GM18868 (cell line): ENCODE measurements at regions not wholly inside any gene's neighbourhood (a gene's known extent, or its start where the extent isn't known, plus 50 kb on each side); places are given as distances from the start of the nearest gene placed in this dataset.
"Not testable (repeated sequence)": the region's sequence is repeated elsewhere in the genome, so short reads cannot be mapped to it uniquely, and the experiment has no call there.

Experiments
- ATAC-seq: cut with Tn5 transposase; IDR thresholded peaks from one replicate; pipeline ENCODE4 v1.9.1; 2021; ENCODE audit warnings: mild to moderate bottlenecking, moderate library complexity; ENCODE audit not compliant: unreplicated experiment

- not testable (repeated sequence) for ATAC-seq
Observed at GRCh38 chr6:26956078-26956600, 291.4 kb upstream of the PRSS16 start.

DNA sequence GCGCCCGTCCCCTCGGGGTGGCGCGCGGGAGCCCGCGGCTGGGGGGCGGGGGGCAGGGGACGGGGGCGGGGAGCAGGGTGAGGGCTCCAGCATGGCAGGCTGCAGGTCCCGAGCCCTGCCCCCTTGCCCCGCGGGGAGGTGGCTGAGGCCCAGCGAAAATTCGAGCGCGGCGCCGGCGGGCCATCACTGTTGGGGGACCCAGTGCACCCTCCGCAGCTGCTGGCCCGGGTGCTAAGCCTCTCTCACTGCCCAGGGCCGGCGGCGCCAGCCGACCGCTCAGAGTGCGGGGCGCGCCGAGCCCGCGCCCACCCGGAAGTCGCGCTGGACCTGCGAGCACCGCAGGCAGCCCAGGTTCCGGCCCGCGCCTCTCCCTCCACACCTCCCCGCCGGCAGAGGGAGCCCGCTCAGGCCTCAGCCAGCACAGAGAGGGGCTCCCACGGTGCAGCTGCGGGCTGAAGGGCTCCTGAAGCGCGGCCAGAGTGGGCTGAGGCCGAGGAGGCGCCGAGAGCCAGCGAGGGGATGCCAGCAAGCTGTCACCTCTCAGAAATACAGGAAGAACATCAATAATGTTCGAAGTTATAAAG, 290.8 kb upstream of the PRSS16 start:
- not testable (repeated sequence) for ATAC-seq

- ATAC-seq, result not testable (repeated sequence)
Observed at GRCh38 chr6:26957399-26958127, 289.9 kb upstream of the PRSS16 start.

DNA sequence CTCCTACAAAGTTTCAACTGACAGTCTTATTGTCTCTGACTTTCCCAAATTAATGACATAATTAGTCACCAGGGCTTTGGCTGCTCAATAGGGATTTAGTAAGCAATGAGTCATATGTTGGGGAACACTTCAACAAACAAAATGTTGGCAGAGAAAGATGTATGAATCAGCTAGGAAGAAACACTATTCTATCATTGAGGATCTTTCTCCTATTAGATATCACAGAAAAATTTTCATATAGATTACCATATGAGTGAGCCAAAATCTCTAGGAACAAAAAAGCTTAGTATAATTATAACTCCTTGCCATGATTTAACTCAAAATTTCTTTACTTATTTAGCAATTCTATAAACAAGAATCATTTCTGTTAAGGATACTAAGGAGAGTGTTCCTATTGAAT, 286.3 kb upstream of the PRSS16 start:
- ATAC-seq, result not testable (repeated sequence)

DNA sequence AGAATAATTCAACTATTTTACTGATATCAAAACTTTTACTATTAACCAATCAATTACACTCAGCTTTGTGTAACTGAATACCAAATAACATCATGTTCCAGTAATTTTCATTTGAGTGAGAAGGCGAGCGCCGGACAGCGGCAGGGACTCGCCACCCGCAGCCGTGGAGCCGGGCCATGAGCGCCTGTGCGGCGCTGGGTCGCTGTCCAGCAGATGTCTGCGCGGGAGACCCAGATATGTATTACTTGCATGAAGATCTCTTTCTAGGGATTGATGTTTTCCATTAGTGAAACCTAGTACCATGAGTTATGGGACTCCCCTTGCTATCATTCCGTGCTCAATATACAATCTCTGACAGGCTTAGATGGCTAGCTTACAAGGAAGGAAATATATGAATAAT, 245.1 kb upstream of the PRSS16 start:
- no peak for ATAC-seq

DNA sequence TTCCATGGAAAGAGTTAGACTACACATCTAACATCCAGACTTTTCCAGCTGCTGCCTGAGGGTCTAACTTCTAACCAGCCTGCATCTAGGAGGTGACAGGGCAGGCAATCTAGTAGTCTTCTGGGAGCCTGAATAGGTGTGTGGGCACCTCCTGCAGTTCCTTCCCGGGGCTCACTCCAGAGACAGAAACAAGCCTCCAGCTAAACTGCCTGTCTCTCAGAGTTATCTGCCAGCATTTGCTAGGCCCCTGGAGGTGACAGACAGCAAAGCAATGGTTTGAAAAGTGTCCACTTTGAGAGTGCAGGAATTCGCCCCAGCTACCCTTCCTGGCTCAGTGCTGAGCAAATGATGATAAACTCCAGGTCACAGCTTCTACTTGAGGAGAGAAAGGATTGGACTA, 240.5 kb upstream of the PRSS16 start:
- no peak for ATAC-seq

GRCh38 chr6:27008613-27009012, 238.9 kb upstream of the PRSS16 start:
- not testable (repeated sequence) for ATAC-seq

GRCh38 chr6:27014053-27014452, 233.4 kb upstream of the PRSS16 start:
- ATAC-seq, result not testable (repeated sequence)

- ATAC-seq, result no peak
Observed at GRCh38 chr6:27016689-27017088, 230.8 kb upstream of the PRSS16 start.

GRCh38 chr6:27018401-27018800, 229.1 kb upstream of the PRSS16 start:
- not testable (repeated sequence) for ATAC-seq

DNA sequence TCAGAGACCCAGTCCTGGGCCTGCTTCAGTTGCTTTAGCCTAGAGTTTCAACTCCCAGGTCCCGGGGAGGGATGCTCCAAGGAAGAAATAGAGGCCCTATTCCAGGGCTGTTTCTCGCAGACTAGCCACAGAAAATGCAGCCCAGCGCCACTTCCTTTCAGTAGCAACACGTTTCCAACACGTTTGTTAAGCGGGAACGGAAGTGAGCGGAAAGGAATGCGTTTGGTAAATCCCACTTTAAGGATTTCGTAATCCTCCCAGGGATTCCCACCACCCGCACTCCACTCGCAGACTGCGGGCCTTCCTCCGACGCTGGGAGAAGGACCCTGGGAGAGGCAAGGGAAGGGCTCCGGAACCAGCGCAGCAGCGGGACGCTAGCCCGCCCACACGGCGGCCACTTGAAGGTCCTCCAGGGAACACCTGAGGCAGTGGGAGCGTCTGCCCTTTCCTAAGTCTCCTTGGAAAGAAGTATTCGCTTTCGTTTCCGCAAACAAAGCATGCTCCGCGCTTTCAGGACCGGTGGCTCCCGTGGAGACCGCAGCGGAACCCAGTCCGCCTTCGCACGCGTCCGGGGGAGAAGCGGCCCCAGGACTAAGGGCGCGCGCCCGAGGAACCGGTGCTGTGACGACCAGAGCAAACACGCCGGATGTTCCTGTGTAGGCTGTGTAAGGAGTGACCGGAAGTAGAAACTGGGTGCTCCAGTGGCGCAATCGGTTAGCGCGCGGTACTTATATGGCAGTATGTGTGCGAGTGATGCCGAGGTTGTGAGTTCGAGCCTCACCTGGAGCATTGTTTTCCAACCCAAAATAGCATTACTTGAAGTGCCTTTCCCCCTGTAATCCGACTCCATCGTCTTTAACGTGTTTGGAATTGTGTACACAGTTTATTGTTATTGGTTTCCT, 227.6 kb upstream of the PRSS16 start:
- ATAC-seq, result peak; percentile 94

DNA sequence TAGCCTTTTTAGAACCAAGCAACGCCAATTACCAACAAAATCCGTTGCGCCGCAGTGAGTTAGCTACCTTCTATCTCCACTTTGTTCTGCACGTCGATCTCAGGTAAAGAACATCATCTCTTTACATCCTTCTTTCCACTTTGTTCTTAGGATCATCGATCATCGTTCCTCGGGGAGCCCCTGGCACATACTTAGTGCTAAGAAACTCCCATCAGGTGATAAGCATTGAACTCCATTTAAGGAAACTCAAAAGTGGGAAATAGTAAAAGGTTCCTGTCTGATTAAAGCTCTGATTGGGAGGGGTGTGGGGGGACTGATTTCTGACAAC, 227.0 kb upstream of the PRSS16 start:
- no peak for ATAC-seq

DNA sequence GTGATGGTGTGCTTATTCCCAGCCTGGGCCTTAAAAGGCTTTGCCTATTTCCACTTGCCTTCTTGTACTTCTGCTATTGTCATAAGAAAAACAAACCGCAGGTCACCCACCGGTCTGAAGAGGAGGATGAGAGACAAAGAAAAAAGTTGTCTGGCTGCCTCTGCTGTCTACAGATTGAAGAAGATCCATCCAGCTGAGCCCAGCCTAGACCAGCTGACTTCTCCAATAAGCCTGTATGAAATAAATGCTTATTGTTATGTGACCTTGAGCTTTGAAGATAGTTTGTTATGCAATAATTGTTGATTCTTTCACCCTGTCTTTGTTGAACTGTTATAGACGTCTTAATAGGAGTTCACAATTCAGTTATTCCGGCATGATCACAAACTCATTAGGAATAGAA, 223.8 kb upstream of the PRSS16 start:
- ATAC-seq, result no peak

DNA sequence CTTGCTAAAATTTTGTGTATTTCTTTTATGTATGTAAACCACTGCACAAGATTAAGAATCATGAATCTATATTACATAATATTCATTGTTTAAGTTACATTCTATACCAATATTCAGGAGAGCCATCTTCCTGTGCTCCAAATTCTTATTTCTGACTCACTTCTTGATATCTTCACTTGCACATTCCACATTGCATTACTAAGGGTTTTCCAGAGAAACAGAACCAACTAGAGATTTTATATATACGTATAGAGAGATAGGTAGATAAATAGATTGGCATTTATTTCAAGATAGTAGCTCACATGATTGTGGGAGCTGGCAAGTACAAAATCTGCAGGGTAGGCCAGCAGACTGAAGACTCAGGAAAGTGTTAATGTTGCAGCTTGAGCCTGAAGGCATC, 222.2 kb upstream of the PRSS16 start:
- ATAC-seq, result no peak

DNA sequence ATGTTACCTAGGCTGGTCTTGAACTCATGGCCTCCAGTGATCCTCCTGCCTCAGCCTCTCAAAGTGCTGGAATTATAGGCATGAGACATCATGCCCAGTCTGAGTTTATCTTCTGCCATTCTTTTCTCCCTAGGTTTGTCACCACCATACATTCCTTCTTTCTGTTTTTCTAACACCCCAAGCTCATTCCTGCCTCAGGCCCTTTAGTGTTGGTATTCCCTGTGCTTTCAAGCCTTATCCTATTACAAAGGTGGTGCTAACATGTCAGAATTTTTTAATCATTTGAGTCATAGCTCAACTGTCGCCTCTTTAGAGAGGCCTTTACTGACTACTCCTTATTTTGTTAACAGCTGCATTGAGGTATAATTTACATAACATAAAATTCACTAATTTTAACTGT, 221.1 kb upstream of the PRSS16 start:
- ATAC-seq, result no peak

DNA sequence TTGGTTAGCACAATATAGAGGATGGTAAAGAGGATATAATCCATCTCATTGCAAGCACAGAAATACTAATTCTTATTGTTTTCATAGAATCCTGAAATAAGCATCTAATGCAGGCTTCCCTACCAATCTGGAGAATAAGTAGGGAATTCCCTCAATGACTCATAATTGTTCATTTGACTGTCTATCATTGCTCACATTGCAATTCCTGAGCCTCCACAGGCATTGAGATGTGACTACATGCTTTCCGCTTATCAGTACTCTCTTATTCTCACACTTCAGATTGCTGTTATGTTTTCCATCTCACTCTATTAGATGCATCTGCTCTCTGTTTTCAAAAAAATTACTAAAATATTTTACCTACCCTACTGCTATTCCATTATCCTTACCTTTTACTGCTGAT, 216.2 kb upstream of the PRSS16 start:
- ATAC-seq, result no peak

GRCh38 chr6:27038498-27038897, 209.0 kb upstream of the PRSS16 start:
- no peak for ATAC-seq

DNA sequence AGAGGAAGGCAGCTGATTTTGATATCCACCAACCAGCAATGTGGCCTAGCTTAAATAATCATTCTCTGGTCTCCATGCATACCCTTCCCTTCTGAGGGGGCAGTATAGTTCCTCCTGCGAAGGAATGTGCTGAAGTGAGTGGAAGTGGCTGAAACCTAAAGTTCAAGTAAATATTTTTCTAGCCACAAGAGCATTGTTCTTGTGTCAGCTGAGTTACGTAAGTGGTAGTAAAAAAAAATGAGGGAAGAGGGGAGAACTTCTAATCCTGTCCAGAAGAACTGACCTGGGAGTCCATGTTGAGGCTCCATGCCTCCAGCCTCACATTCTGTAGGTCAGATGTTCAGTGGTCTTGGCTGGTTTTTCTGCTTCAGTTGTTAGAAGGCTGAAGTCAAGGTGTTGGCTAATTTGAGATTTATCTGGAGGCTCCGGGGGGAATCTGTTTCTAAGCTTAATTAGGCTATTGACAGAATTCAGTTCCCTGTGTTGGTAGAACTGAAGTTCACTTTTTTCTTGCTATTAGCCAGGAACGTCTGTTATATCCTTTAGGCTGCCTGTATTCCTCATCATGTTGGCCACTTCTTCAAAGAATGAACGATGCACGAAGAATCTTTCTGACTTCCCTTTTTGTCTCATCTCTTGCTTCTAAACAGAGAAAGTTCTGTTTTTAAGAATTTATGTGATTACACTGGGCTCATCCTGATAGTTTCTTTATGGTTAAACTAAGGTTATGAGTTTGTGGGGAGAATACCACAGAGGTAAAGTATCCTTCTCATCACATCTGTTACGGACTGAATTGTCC, 207.1 kb upstream of the PRSS16 start:
- ATAC-seq, result no peak

- peak; percentile 46 for ATAC-seq
Observed at GRCh38 chr6:27043244-27043643, 204.3 kb upstream of the PRSS16 start.

DNA sequence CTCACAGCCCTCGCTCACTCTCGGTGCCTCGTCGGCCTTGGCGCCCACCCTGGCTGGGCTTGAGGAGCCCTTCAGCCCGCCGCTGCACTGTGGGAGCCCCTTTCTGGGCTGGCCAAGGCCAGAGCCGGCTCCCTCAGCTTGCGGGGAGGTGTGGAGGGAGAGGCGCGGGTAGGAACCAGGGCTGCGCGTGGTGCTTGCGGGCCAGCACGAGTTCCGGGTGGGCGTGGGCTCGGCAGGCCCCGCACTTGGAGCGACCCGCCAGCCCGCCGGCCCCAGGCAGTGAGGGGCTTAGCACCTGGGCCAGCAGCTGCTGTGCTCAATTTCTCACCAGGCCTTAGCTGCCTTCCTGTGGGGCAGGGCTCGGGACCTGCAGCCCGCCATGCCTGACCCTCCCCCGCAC, 202.4 kb upstream of the PRSS16 start:
- not testable (repeated sequence) for ATAC-seq

DNA sequence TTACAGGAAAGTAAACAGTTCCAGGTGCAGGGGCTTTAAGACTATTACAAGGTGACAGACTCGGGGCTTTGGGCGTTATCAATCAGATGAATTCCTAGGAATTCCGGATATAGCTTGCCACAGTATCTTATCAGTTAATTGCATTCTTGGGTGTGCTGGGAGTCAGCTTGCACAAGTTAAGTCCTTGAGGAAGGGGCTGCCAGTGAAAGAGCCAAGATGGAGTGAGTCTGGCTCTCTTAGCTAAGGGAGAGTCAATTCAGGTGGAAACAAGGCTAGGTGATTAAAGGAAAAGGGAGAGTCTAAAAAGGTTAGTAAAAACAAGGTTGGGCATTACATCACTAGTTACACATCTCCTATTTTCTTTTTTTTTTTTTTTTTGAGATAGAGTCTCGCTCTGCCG, 199.8 kb upstream of the PRSS16 start:
- ATAC-seq, result not testable (repeated sequence)
